Trophoblast cell (in vitro differentiated cells and primary cell): ENCODE measurements at regions not wholly inside any gene's neighbourhood (a gene's known extent, or its start where the extent isn't known, plus 50 kb on each side); places are given as distances from the start of the nearest gene placed in this dataset.
"Not testable (repeated sequence)": the region's sequence is repeated elsewhere in the genome, so short reads cannot be mapped to it uniquely, and the experiment has no call there.

Source experiments
- DNase-seq, 2 donors: peaks; one replicate each; pipeline ENCODE4 v3.0.0-alpha.2; 2016
- H2AFZ ChIP-seq: 2 replicates; pipeline ENCODE4 v1.6.1; 2013; ENCODE audit warnings: low read length, moderate library complexity, mild to moderate bottlenecking; ENCODE audit not compliant: insufficient read depth, poor library complexity
- H2AK5ac ChIP-seq: 2 replicates; pipeline ENCODE4 v1.6.1; 2013; ENCODE audit warnings: mild to moderate bottlenecking, low read length
- H2BK120ac ChIP-seq: 2 replicates; pipeline ENCODE4 v1.6.1; 2013; ENCODE audit warnings: low read length, mild to moderate bottlenecking, moderate library complexity; ENCODE audit not compliant: insufficient read depth, poor library complexity
- H2BK12ac ChIP-seq: 2 replicates; pipeline ENCODE4 v1.6.1; 2013; ENCODE audit warnings: mild to moderate bottlenecking, low read length, moderate library complexity
- H2BK5ac ChIP-seq: 2 replicates; pipeline ENCODE4 v1.6.1; 2013; ENCODE audit warnings: low read length, low read depth, moderate library complexity, mild to moderate bottlenecking; ENCODE audit not compliant: poor library complexity
- H3K14ac ChIP-seq: 2 replicates; pipeline ENCODE4 v1.6.1; 2013; ENCODE audit warnings: mild to moderate bottlenecking, low read length
- H3K18ac ChIP-seq: 2 replicates; pipeline ENCODE4 v1.6.1; 2013; ENCODE audit warnings: mild to moderate bottlenecking, low read length
- H3K23ac ChIP-seq: 2 replicates; pipeline ENCODE4 v1.6.1; 2013; ENCODE audit warnings: low read length
- H3K27ac ChIP-seq: 2 replicates; pipeline ENCODE4 v1.5.1; 2013; ENCODE audit warnings: low read depth, mild to moderate bottlenecking, inconsistent platforms, low read length, moderate library complexity
- H3K27me3 ChIP-seq: 2 replicates; pipeline ENCODE4 v1.6.1; 2013; ENCODE audit warnings: inconsistent platforms, mild to moderate bottlenecking, low read length, moderate library complexity; ENCODE audit not compliant: insufficient read depth
- H3K36me3 ChIP-seq, 2 experiments: 1 replicate in 1 of 2; 2 replicates in 1 of 2; pipeline ENCODE4 v1.6.1; 2013; ENCODE audit warnings: low read length in 2 of 2, mild to moderate bottlenecking in 2 of 2, moderate library complexity in 1 of 2; ENCODE audit not compliant: insufficient read depth in 2 of 2, control insufficient read depth in 1 of 2
- H3K4ac ChIP-seq: 2 replicates; pipeline ENCODE4 v1.6.1; 2013; ENCODE audit warnings: low read depth, mild to moderate bottlenecking, low read length, moderate library complexity
- H3K4me1 ChIP-seq, 2 experiments: 1 replicate in 1 of 2; 2 replicates in 1 of 2; pipeline ENCODE4 v1.6.1; 2013; ENCODE audit warnings: low read length in 2 of 2, mild to moderate bottlenecking in 2 of 2, moderate library complexity in 1 of 2; ENCODE audit not compliant: insufficient read depth in 2 of 2, control insufficient read depth in 1 of 2
- H3K4me2 ChIP-seq: 2 replicates; pipeline ENCODE4 v1.6.1; 2013; ENCODE audit warnings: inconsistent platforms, mild to moderate bottlenecking, low read length, moderate library complexity
- H3K4me3 ChIP-seq: 2 replicates; pipeline ENCODE4 v1.5.1; 2013; ENCODE audit warnings: mild to moderate bottlenecking, low read depth, low read length, inconsistent platforms
- H3K79me1 ChIP-seq: one replicate; pipeline ENCODE4 v1.6.1; 2013; ENCODE audit warnings: low read length
- H3K79me2 ChIP-seq: 2 replicates; pipeline ENCODE4 v1.6.1; 2013; ENCODE audit warnings: low read length, mild to moderate bottlenecking; ENCODE audit not compliant: control insufficient read depth, insufficient read depth, poor library complexity
- H3K9ac ChIP-seq: 2 replicates; pipeline ENCODE4 v1.6.1; 2013; ENCODE audit warnings: mild to moderate bottlenecking, low read length
- H3K9me3 ChIP-seq: 2 replicates; pipeline ENCODE4 v1.6.1; 2013; ENCODE audit warnings: low read depth, mild to moderate bottlenecking, control low read depth, inconsistent platforms, low read length; ENCODE audit not compliant: insufficient read depth
- H4K12ac ChIP-seq: 2 replicates; pipeline ENCODE4 v1.6.1; 2013; ENCODE audit warnings: low read depth, mild to moderate bottlenecking, low read length, moderate library complexity
- H4K8ac ChIP-seq: 2 replicates; pipeline ENCODE4 v1.6.1; 2013; ENCODE audit warnings: low read depth, mild to moderate bottlenecking, low read length, moderate library complexity
- H4K91ac ChIP-seq: one replicate; pipeline ENCODE4 v1.6.1; 2013; ENCODE audit warnings: low read depth, mild to moderate bottlenecking, low read length, moderate library complexity
- WGBS: extraction: QIAGEN DNeasy Blood & Tissue Kit; methylation state at CpG from one replicate; pipeline ENCODE4 v1.1.7; 2013; ENCODE audit warnings: missing lambda C conversion rate; ENCODE audit not compliant: insufficient read length, insufficient coverage; ENCODE audit errors: extremely low coverage; 5-methylcytosine and 5-hydroxymethylcytosine counted together

GRCh38 chr18:14978191-14978590 lies 230.2 kb downstream of the ANKRD30B start:
- Histone ChIP-seq H3K27ac (no peak overlapping the region), H2AK5ac (no peak overlapping the region), H3K9me3 (peaks cover 37% of the 10 kb centered on the region), H3K14ac (no peak overlapping the region), H3K4me1 (no peaks in the 10 kb centered on the region), H3K18ac (no peak overlapping the region), H2BK5ac (no peak overlapping the region), H2BK12ac (no peak overlapping the region), H3K23ac (no peak overlapping the region), H2BK120ac (no peak overlapping the region), H4K8ac (no peak overlapping the region), H3K4ac (no peak overlapping the region), H3K79me1 (no peaks in the 10 kb centered on the region), H3K27me3 (no peaks in the 10 kb centered on the region), H3K4me2 (no peak overlapping the region), H3K9ac (no peak overlapping the region), H3K36me3 (no peaks in the 10 kb centered on the region), H2AFZ (no peak overlapping the region), H4K91ac (no peak overlapping the region), H3K4me3 (no peak overlapping the region), H3K79me2 (no peaks in the 10 kb centered on the region), H4K12ac (no peak overlapping the region)
- DNase-seq, result no peak
- no CpG with 5 or more reads among the region's 3 CpGs for WGBS

DNA sequence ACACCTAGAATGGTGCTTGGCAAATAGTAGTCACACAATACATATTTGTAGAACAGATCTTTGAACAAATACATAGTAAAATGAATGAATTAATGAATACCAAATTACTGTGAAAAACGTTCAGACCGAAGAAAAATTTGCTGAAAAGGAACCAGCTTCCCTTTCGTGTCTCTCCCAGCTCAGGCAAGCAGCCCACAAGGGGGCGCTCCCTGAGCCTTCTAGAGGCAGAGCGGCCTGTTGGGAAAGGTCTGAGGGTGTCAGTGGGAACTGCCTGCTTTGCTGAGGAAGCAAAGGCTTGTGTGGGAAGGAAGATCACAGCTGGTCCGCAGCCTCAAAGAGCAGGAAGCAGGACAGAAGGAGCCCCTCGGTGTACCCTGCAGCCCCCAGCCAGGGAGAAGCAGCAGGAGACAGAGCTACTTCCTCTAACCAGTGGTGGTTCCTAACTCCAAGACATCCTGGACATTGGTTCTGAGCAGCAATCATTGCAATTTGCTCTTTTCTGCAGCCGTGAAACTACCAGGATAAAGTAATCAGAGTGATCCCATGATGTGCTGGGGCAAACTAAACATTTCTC lies 231.1 kb downstream of the ANKRD30B start:
- Histone ChIP-seq H4K8ac (no peak overlapping the region), H3K4me1 (no peaks in the 10 kb centered on the region), H3K23ac (no peak overlapping the region), H3K27ac (no peak overlapping the region), H3K14ac (no peak overlapping the region), H4K12ac (no peak overlapping the region), H2AK5ac (no peak overlapping the region), H3K9ac (no peak overlapping the region), H3K4ac (no peak overlapping the region), H2BK120ac (no peak overlapping the region), H3K79me1 (no peaks in the 10 kb centered on the region), H3K4me2 (no peak overlapping the region), H2AFZ (no peak overlapping the region), H3K4me3 (no peak overlapping the region), H3K9me3 (peaks cover 31% of the 10 kb centered on the region), H3K36me3 (no peaks in the 10 kb centered on the region), H4K91ac (no peak overlapping the region), H2BK5ac (no peak overlapping the region), H3K79me2 (no peaks in the 10 kb centered on the region), H3K27me3 (no peaks in the 10 kb centered on the region), H2BK12ac (no peak overlapping the region), H3K18ac (no peak overlapping the region)
- no CpG with 5 or more reads among the region's 8 CpGs for WGBS
- DNase-seq, result peak; percentile 20 to 60

DNA sequence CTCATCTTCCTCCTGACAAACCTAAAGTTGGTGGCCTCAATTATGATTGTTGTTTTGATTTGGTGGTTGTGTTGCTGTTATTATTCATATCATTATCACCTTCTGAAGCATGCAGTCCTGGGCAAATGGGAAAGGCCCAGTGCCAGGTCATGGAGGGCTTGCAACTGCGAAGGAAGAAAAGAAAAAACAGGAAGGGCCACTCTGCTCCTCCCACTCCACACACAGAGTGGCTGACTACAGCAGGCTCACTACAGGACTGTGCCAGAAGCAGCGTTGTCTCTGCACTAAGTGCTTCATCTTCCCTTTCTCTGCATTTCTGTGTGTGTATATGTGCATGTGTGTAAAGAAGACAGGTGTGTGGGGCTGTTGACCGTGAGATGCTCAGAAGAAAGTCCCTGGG lies 231.9 kb downstream of the ANKRD30B start:
- H4K91ac ChIP-seq, result no peak overlapping the region
- H3K27ac ChIP-seq, result no peak overlapping the region
- WGBS, result no CpG with 5 or more reads among the region's 3 CpGs

DNA sequence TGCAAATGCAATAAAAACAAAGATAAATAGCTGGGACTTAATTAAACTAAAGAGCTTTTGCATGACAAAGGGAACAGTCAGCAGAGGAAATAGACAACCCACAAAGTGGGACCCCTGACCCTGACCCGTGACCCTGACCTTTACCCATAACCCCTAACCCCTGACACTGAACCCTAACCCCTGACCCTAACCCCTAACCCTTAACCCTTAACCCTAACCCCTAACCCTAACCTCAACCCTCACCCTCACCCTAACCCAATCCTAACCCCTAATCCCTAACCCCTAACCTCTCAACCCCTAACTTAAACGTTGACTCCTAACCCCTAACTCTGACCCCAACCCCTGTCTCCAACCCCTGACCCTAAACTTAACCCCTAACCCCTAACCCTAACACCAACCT lies 236.6 kb downstream of the ANKRD30B start:
- not testable (repeated sequence) for H3K9ac ChIP-seq, H4K8ac ChIP-seq, H3K18ac ChIP-seq, H2BK12ac ChIP-seq, H3K23ac ChIP-seq, H4K91ac ChIP-seq, H2BK5ac ChIP-seq, H2AK5ac ChIP-seq, H3K79me2 ChIP-seq, H3K27me3 ChIP-seq, H3K79me1 ChIP-seq, H4K12ac ChIP-seq, H3K14ac ChIP-seq, H3K4me1 ChIP-seq, H3K4me3 ChIP-seq, DNase-seq, H2AFZ ChIP-seq, H3K27ac ChIP-seq, H3K36me3 ChIP-seq, H2BK120ac ChIP-seq, H3K4me2 ChIP-seq, H3K4ac ChIP-seq
- H3K9me3 ChIP-seq, result peaks cover 17% of the 10 kb centered on the region
- no CpG with 5 or more reads among the region's 2 CpGs for WGBS

More for the DNA sequence above, 231.9 kb downstream of the ANKRD30B start:
- Histone ChIP-seq H2BK120ac (no peak overlapping the region), H3K4ac (no peak overlapping the region), H3K23ac (no peak overlapping the region), H2AFZ (no peak overlapping the region), H3K4me3 (no peak overlapping the region), H3K9me3 (peaks cover 25% of the 10 kb centered on the region), H2BK12ac (no peak overlapping the region), H3K9ac (no peak overlapping the region), H3K79me2 (no peaks in the 10 kb centered on the region), H2AK5ac (no peak overlapping the region), H3K79me1 (no peaks in the 10 kb centered on the region), H3K18ac (no peak overlapping the region), H3K36me3 (no peaks in the 10 kb centered on the region), H3K4me1 (no peaks in the 10 kb centered on the region), H2BK5ac (no peak overlapping the region), H4K8ac (no peak overlapping the region), H4K12ac (no peak overlapping the region), H3K14ac (no peak overlapping the region), H3K27me3 (no peaks in the 10 kb centered on the region), H3K4me2 (no peak overlapping the region)
- DNase-seq, result no peak
